Spleen (tissue), 7 donors: ENCODE measurements at regions not wholly inside any gene's neighbourhood (a gene's known extent, or its start where the extent isn't known, plus 50 kb on each side); places are given as distances from the start of the nearest gene placed in this dataset.

Experiments
- POLR2A ChIP-seq, 3 donors: fragments of 450-650 bp; IDR thresholded peaks; one replicate each; pipeline ENCODE4 v1.5.1; 2017; ENCODE audit warnings: antibody characterized with exemption in 3 of 3, mild to moderate bottlenecking in 1 of 3
- TF ChIP-seq, protein P1 (sequence below), 11 experiments: fragments of 200-600 bp in 7 of 11; fragments of 450-650 bp in 4 of 11; sonication (generic) in 4 of 11; IDR thresholded peaks in 8 of 11; conservative IDR thresholded peaks in 3 of 11; 1 replicate in 7 of 11; 2 replicates in 4 of 11; pipeline versions ENCODE4 v1.4.0 to v1.8.0; 2016 to 2021; ENCODE audit warnings: antibody characterized with exemption in 11 of 11, inconsistent platforms in 4 of 11, mild to moderate bottlenecking in 1 of 11
- donor health status: DM: no; HTN: no; CAD: no; lungs with moderate emphysema.
- donor health status: DM: no; HTN: no; CAD: no.
- donor health status: DM: no; HTN: no; CAD: no.

DNA sequence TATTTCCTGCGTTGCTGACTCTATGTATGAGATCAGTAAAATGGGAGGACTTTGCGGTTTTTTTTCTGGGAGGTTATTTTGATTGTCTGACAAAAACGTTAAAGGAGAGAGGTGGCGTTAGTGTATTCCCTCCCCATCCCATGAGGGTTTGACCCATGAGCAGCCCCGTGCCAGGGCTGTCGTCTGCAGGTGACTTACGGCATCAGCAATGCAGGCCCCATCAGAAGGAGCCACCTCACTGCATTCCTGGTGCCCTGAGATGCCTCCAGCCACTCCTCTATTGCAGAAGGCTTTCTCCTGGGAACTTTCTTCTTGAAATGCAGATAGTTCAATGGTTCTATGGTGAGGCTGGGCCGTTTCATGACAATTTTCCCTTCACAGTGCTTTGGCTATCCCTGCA is 149.3 kb downstream of the TTLL2 start:
- TF ChIP-seq, protein P1, sequence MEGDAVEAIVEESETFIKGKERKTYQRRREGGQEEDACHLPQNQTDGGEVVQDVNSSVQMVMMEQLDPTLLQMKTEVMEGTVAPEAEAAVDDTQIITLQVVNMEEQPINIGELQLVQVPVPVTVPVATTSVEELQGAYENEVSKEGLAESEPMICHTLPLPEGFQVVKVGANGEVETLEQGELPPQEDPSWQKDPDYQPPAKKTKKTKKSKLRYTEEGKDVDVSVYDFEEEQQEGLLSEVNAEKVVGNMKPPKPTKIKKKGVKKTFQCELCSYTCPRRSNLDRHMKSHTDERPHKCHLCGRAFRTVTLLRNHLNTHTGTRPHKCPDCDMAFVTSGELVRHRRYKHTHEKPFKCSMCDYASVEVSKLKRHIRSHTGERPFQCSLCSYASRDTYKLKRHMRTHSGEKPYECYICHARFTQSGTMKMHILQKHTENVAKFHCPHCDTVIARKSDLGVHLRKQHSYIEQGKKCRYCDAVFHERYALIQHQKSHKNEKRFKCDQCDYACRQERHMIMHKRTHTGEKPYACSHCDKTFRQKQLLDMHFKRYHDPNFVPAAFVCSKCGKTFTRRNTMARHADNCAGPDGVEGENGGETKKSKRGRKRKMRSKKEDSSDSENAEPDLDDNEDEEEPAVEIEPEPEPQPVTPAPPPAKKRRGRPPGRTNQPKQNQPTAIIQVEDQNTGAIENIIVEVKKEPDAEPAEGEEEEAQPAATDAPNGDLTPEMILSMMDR (IDR thresholded peaks at IDR 0.05 in 8 of 11, conservative IDR thresholded peaks at IDR 0.05 in 3 of 11), result no peak
- TF ChIP-seq POLR2A (IDR thresholded peaks at IDR 0.05), result no peak
